CD4-positive, alpha-beta T cell (primary cell): ENCODE measurements at regions not wholly inside any gene's neighbourhood (a gene's known extent, or its start where the extent isn't known, plus 50 kb on each side); places are given as distances from the start of the nearest gene placed in this dataset.
"Not testable (repeated sequence)": the region's sequence is repeated elsewhere in the genome, so short reads cannot be mapped to it uniquely, and the experiment has no call there.

Experiments
- ATAC-seq: fragments of 200-7000 bp; cut with Tn5 transposase; one replicate; pipeline ENCODE4 v1.10.0; 2022; ENCODE audit warnings: mild to moderate bottlenecking; ENCODE audit not compliant: poor library complexity
- CTCF ChIA-PET: fragments of 350-600 bp; sonication (Branson Sonifier 250); formaldehyde crosslinking; loops from one replicate; lab custom pipeline; 2021; ENCODE audit warnings: antibody characterized with exemption, inconsistent platforms; lab: Charles Lee
- POLR2A ChIA-PET: fragments of 350-600 bp; sonication (Branson Sonifier 250); formaldehyde crosslinking; loops from one replicate; lab custom pipeline; 2021; ENCODE audit warnings: antibody characterized with exemption, inconsistent platforms; lab: Charles Lee
- DNase-seq, 14 experiments: peaks; one replicate each; pipeline ENCODE4 v3.0.0-alpha.2; 2013 to 2020; ENCODE audit warnings: mixed read lengths in 2 of 14
- H3K27ac ChIP-seq, 2 donors: one replicate each; pipeline versions ENCODE4 v1.5.1 to v1.7.0; 2013; ENCODE audit warnings: low read length in 2 of 2, low read depth in 1 of 2, mild to moderate bottlenecking in 1 of 2
- H3K27me3 ChIP-seq, 2 experiments: 1 replicate in 1 of 2; 2 replicates in 1 of 2; pipeline versions ENCODE4 v1.6.1 to v1.7.0; 2013; ENCODE audit warnings: low read length in 2 of 2, control low read depth in 1 of 2, mild to moderate bottlenecking in 1 of 2, moderate library complexity in 1 of 2; ENCODE audit not compliant: insufficient read depth in 2 of 2, control insufficient read depth in 1 of 2
- H3K36me3 ChIP-seq: one replicate; pipeline ENCODE4 v1.6.1; 2013; ENCODE audit warnings: low read length, control low read depth; ENCODE audit not compliant: insufficient read depth
- H3K4me1 ChIP-seq: one replicate; pipeline ENCODE4 v1.6.1; 2013; ENCODE audit warnings: low read length, control low read depth; ENCODE audit not compliant: insufficient read depth
- H3K4me3 ChIP-seq: one replicate; pipeline ENCODE4 v1.5.1; 2013; ENCODE audit warnings: mild to moderate bottlenecking, low read length, moderate library complexity
- H3K9me3 ChIP-seq, 2 experiments: 1 replicate in 1 of 2; 2 replicates in 1 of 2; pipeline versions ENCODE4 v1.6.1 to v1.7.0; 2013; ENCODE audit warnings: low read length in 2 of 2, mild to moderate bottlenecking in 2 of 2, control low read depth in 1 of 2, moderate library complexity in 1 of 2; ENCODE audit not compliant: control insufficient read depth in 1 of 2, insufficient read depth in 1 of 2
- H3K27ac Mint-ChIP-seq: one replicate; pipeline ENCODE4 v1.8.0; 2020; ENCODE audit warnings: mixed read lengths
- H3K27me3 Mint-ChIP-seq: one replicate; pipeline ENCODE4 v1.8.0; 2021; ENCODE audit warnings: mixed read lengths
- H3K36me3 Mint-ChIP-seq: one replicate; pipeline ENCODE4 v1.8.0; 2021; ENCODE audit warnings: low read depth, mixed read lengths
- H3K4me1 Mint-ChIP-seq: one replicate; pipeline ENCODE4 v1.8.0; 2021; ENCODE audit warnings: low read depth, mixed read lengths
- H3K4me3 Mint-ChIP-seq: one replicate; pipeline ENCODE4 v1.8.0; 2020; ENCODE audit warnings: mild to moderate bottlenecking, mixed read lengths
- H3K9me3 Mint-ChIP-seq: one replicate; pipeline ENCODE4 v1.8.0; 2020; ENCODE audit warnings: mixed read lengths
- CTCF ChIP-seq: fragments of 200-600 bp; IDR thresholded peaks from one replicate; pipeline ENCODE4 v1.8.0; 2022; ENCODE audit warnings: antibody characterized with exemption, mild to moderate bottlenecking
- intact Hi-C, 2 experiments: fragments of 100-400 bp; cut with DNase I in 1 of 2; cut with micrococcal nuclease in 1 of 2; formaldehyde crosslinking; loops; one replicate each; pipeline versions ENCODE4 v1.15.1 to v1.9.0; 2023 to 2025; cut with DNase I, micrococcal nuclease

GRCh38 chr17:33572615-33573014 lies 279.5 kb upstream of the ASIC2 start:
- Mint-ChIP-seq H3K4me1 (no peaks in the 10 kb centered on the region), H3K27me3 (peaks cover 12% of the 10 kb centered on the region), H3K4me3 (no peak overlapping the region), H3K36me3 (no peaks in the 10 kb centered on the region), H3K9me3 (peaks cover 2% of the 10 kb centered on the region), H3K27ac (no peak overlapping the region)
- CTCF ChIA-PET, result no interaction called here
- TF ChIP-seq CTCF, result no peak
- H3K27me3 ChIP-seq, result no peaks in the 10 kb centered on the region
- DNase-seq (no peak), ATAC-seq (no peak)
- H3K27ac ChIP-seq, result no peak overlapping the region
- H3K4me1 ChIP-seq, result no peaks in the 10 kb centered on the region
- H3K36me3 ChIP-seq, result no peaks in the 10 kb centered on the region
- POLR2A ChIA-PET, result no interaction called here
- intact Hi-C loops, result no loop called here
- H3K9me3 ChIP-seq, result no peaks in the 10 kb centered on the region
- H3K4me3 ChIP-seq, result no peak overlapping the region

- Histone ChIP-seq H3K27me3 (no peaks in the 10 kb centered on the region), H3K4me1 (no peaks in the 10 kb centered on the region), H3K9me3 (no peaks in the 10 kb centered on the region), H3K27ac (no peak overlapping the region), H3K4me3 (no peak overlapping the region), H3K36me3 (no peaks in the 10 kb centered on the region)
- no peak overlapping the region for H3K4me3 Mint-ChIP-seq
- DNase-seq (no peak), ATAC-seq (no peak)
- no peaks in the 10 kb centered on the region for H3K4me1 Mint-ChIP-seq
- TF ChIP-seq CTCF, result no peak
- peaks cover 19% of the 10 kb centered on the region for H3K27me3 Mint-ChIP-seq
- intact Hi-C loops, result no loop called here
- ChIA-PET CTCF (no interaction called here), POLR2A (no interaction called here)
- peaks cover 2% of the 10 kb centered on the region for H3K9me3 Mint-ChIP-seq
- H3K27ac Mint-ChIP-seq, result no peak overlapping the region
- H3K36me3 Mint-ChIP-seq, result no peaks in the 10 kb centered on the region
Observed at GRCh38 chr17:33574942-33575445, 281.9 kb upstream of the ASIC2 start.

GRCh38 chr17:33579740-33580139 lies 286.6 kb upstream of the ASIC2 start:
- DNase-seq, H3K36me3 Mint-ChIP-seq, ATAC-seq, H3K4me1 Mint-ChIP-seq, H3K4me3 Mint-ChIP-seq, H3K27ac ChIP-seq, intact Hi-C loops, H3K27me3 ChIP-seq, H3K9me3 Mint-ChIP-seq, H3K4me3 ChIP-seq, H3K27ac Mint-ChIP-seq, H3K36me3 ChIP-seq, H3K9me3 ChIP-seq, H3K4me1 ChIP-seq, POLR2A ChIA-PET, CTCF ChIA-PET: not testable (repeated sequence)
- H3K27me3 Mint-ChIP-seq, result peaks cover 18% of the 10 kb centered on the region

GRCh38 chr17:33580215-33580614 lies 287.1 kb upstream of the ASIC2 start:
- no peaks in the 10 kb centered on the region for H3K4me1 Mint-ChIP-seq
- no peak for TF ChIP-seq CTCF
- H3K9me3 Mint-ChIP-seq, result no peaks in the 10 kb centered on the region
- no peaks in the 10 kb centered on the region for H3K36me3 Mint-ChIP-seq
- DNase-seq (no peak), ATAC-seq (no peak)
- CTCF ChIA-PET, result no interaction called here
- POLR2A ChIA-PET, result no interaction called here
- H3K27me3 Mint-ChIP-seq, result peaks cover 18% of the 10 kb centered on the region
- H3K27me3 ChIP-seq, result no peaks in the 10 kb centered on the region
- H3K4me3 Mint-ChIP-seq, result no peak overlapping the region
- H3K9me3 ChIP-seq, result no peaks in the 10 kb centered on the region
- no peak overlapping the region for H3K27ac Mint-ChIP-seq
- no peaks in the 10 kb centered on the region for H3K4me1 ChIP-seq
- H3K36me3 ChIP-seq, result no peaks in the 10 kb centered on the region
- intact Hi-C loops, result no loop called here
- no peak overlapping the region for H3K27ac ChIP-seq
- no peak overlapping the region for H3K4me3 ChIP-seq
